Activated T-cell treated with anti-CD3 and anti-CD28 coated beads, Interleukin-2, amount 50 U/mL, for 4 hours (primary cell): ENCODE measurements at regions not wholly inside any gene's neighbourhood (a gene's known extent, or its start where the extent isn't known, plus 50 kb on each side); places are given as distances from the start of the nearest gene placed in this dataset.

Experiments used
- ATAC-seq, 2 donors: fragments of 200-7000 bp; cut with Tn5 transposase; one replicate each; pipeline ENCODE4 v1.10.0; 2021
- DNase-seq: peaks from one replicate; pipeline ENCODE4 v3.0.0-alpha.2; 2020
- H3K27me3 Mint-ChIP-seq: one replicate; pipeline ENCODE4 v1.8.0; 2021; ENCODE audit warnings: low read depth, mixed read lengths
- H3K36me3 Mint-ChIP-seq: one replicate; pipeline ENCODE4 v1.8.0; 2022; ENCODE audit warnings: mixed read lengths; ENCODE audit not compliant: insufficient read depth
- H3K4me1 Mint-ChIP-seq: one replicate; pipeline ENCODE4 v1.8.0; 2021; ENCODE audit warnings: low read depth, mixed read lengths
- H3K4me3 Mint-ChIP-seq: one replicate; pipeline ENCODE4 v1.8.0; 2021; ENCODE audit warnings: mild to moderate bottlenecking, moderate library complexity, mixed read lengths
- H3K9me3 Mint-ChIP-seq: one replicate; pipeline ENCODE4 v1.8.0; 2021; ENCODE audit warnings: mixed read lengths

DNA sequence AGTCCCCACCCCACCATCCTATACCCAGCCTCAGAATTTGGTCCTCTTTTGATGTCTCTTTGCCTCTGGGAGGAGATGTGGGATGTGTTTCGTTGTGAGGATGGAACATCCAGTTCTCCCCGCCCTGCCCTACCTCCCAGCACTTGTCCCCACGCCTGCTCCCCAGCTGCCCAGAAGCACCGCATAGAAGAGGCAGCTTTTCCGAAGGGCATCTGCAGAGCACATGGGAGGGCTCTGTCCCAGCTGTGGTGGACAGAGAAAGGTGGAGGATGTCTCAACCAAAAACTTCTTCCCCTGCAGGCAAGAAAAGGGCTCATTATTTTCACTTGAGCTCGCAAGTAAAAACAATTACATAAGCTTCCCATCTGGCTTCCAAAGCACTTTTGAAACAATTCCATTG lies 302.6 kb downstream of the PCNX1 start:
- DNase-seq (no peak), ATAC-seq (no peak)
- Mint-ChIP-seq H3K4me1 (no peaks in the 10 kb centered on the region), H3K4me3 (no peak overlapping the region), H3K9me3 (no peaks in the 10 kb centered on the region), H3K27me3 (no peaks in the 10 kb centered on the region), H3K36me3 (no peaks in the 10 kb centered on the region)

DNA sequence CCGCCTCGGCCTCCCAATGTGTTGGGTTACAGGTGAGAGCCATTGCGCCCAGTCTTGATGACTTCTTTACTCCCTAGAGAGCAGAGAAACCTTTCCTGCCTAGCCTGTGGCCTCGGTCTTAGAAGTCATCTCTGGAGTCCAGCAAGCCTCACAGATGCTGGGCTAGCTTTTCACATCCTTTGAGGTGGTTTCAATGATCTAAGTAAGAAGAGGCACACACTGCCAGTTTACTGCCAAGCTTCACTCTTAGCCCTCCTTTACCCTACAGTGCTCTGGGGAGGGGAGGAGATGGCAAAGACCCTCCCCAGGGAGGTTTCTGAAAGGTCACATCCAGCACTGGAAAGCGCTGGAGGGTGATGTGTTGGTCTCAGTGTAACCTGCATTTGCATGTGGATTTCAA lies 304.8 kb downstream of the PCNX1 start:
- DNase-seq (no peak), ATAC-seq (no peak)
- Mint-ChIP-seq H3K9me3 (peaks cover under 1% of the 10 kb centered on the region), H3K4me3 (no peak overlapping the region), H3K27me3 (no peaks in the 10 kb centered on the region), H3K36me3 (no peaks in the 10 kb centered on the region), H3K4me1 (no peaks in the 10 kb centered on the region)

DNA sequence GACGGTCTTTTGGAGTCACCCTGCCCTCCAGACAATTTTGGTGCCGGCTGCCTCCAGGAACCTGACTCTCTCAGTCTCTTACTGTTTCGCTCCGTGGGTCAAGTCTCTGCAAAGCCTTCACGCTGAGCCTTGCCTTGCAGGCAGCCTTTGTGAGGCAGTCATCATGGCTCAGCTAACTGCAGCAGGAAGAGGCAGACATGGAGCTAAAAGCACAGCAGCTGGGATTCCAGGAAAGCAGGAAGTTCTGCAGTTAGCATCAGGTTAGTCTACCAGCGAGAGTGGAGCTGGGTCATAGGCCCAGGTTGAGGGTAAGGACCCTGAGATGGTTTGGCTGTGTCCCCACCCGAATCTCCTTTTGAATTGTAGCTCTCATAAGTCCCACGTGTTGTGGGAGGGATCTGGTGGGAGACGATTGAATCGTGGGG lies 305.4 kb downstream of the PCNX1 start:
- DNase-seq (no peak), ATAC-seq (no peak)
- no peaks in the 10 kb centered on the region for H3K27me3 Mint-ChIP-seq
- H3K36me3 Mint-ChIP-seq: peaks cover 2% of the 10 kb centered on the region
- peaks cover 1% of the 10 kb centered on the region for H3K4me1 Mint-ChIP-seq
- H3K9me3 Mint-ChIP-seq: peaks cover 6% of the 10 kb centered on the region
- no peak overlapping the region for H3K4me3 Mint-ChIP-seq

DNA sequence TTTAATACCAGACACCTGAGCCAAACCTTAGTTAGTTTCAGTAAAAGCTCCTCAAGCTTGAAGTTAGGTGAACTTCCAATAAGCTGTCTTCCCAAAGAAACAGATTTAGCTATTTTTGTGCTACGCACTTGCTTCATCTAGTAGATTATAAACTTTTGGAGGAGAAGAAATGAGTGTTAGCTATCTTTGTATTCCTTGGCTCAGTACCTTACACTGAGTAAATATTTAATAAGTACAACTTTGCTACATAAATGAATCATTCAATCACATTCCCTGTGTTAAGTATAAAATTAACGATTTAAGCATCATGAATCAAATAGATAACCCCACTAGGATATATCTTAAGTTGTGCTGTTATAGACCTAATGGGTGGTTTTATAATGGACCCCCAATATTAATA lies 307.0 kb downstream of the PCNX1 start:
- Mint-ChIP-seq H3K4me3 (no peak overlapping the region), H3K9me3 (peaks cover 11% of the 10 kb centered on the region), H3K36me3 (peaks cover 2% of the 10 kb centered on the region), H3K4me1 (peaks cover 13% of the 10 kb centered on the region), H3K27me3 (no peaks in the 10 kb centered on the region)
- ATAC-seq: no peak
- DNase-seq: no peak

DNA sequence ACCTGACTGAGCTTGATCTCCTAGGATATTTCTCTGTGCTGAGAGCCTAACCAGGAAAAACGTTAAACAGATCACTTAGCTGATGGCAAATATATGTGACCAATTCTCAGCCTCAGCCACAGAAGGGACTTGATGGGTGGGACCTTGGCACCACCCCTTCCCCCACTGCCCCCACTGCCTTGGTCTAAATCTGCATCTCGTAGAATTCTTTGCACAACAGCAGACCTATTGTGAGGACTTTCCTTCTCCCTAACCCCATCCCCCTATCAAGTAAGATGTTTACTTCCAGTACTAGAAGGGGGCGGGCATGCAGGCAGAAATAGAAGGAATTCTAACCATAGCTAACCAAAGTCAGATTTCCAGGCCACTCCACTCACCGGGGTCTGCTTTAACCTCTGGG lies 313.2 kb downstream of the PCNX1 start:
- Mint-ChIP-seq H3K27me3 (no peaks in the 10 kb centered on the region), H3K9me3 (peaks cover 11% of the 10 kb centered on the region), H3K4me3 (no peak overlapping the region), H3K4me1 (peaks cover 13% of the 10 kb centered on the region), H3K36me3 (peaks cover 2% of the 10 kb centered on the region)
- DNase-seq: no peak
- no peak for ATAC-seq

DNA sequence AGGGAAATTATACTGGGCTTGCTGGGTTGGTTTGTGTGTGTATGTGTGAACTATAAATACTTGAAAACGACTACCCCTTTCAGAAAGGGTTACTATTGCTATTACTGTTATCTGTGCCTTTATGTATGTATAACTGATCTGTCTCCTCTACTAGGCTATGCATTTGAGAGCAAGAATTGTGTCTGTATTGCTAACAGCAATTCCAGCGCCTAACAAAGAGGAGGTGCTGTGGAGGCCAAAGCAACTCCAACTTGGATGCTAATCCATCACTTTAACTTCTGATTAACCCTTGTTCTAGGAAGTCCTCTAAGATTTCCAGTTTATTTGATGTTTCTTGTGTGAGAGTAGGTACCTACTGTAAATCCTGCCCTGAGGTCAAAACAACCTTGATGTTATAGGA lies 313.9 kb downstream of the PCNX1 start:
- Mint-ChIP-seq H3K4me1 (peaks cover 13% of the 10 kb centered on the region), H3K9me3 (peaks cover 11% of the 10 kb centered on the region), H3K4me3 (no peak overlapping the region), H3K27me3 (no peaks in the 10 kb centered on the region), H3K36me3 (peaks cover 2% of the 10 kb centered on the region)
- DNase-seq (no peak), ATAC-seq (no peak)

DNA sequence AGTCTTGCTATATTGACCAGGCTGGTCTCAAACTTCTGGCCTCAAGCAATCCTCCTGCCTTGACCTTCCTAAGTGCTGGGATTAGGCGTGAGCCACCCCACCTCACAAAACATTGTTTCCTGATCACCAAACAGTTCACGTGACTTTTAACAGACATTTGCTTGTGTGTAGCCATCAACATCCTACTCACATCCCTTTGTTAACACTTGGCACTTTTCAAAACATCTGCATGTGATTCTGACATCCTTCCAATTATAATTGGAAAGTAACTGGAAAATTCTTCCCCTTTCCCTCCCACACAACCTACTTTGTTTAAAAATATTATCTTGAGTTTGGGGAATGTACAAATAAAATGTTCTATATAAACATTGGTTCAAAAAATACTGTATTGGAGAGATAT lies 317.9 kb downstream of the PCNX1 start:
- Mint-ChIP-seq H3K36me3 (no peaks in the 10 kb centered on the region), H3K4me3 (no peak overlapping the region), H3K27me3 (no peaks in the 10 kb centered on the region), H3K4me1 (no peaks in the 10 kb centered on the region), H3K9me3 (no peaks in the 10 kb centered on the region)
- DNase-seq (no peak), ATAC-seq (no peak)

DNA sequence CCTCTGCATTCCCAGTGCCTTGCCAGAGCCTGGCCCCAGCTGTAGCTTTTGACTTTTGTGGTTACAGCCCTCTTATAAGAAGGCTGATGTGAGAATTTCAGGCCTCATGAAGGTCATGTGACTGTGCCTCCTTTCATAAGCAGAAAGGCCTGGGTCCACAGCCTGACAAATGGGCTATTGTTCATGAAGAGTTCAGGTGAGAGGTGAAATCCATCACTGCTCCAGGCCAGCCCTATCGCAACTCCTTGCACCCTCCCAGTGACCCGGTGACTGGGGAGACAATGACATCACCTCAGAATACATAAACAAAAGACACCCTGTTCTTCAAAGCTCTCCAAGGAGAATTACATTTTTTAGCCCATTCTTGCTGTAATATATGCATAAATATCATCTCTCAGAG lies 321.5 kb downstream of the PCNX1 start:
- Mint-ChIP-seq H3K4me1 (no peaks in the 10 kb centered on the region), H3K36me3 (no peaks in the 10 kb centered on the region), H3K27me3 (no peaks in the 10 kb centered on the region), H3K4me3 (no peak overlapping the region), H3K9me3 (no peaks in the 10 kb centered on the region)
- no peak for DNase-seq
- ATAC-seq: no peak

DNA sequence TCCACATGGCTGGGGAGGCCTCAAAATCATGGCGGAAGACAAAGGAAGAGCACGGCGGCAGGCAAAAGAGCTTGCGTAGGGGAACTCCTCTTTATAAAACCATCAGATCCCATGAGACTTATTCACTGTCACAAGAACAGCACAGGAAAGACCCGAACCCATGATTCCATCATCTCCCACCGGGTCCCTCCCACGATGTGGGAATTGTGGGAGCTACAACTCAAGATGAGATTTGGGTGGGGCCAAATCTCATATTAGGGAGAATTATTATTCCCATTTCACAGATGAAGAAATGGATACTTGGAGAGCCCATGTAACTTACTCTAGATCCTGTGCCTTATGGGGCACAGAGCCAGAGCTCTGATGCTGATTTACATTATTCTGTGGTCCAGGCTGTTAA lies 322.6 kb downstream of the PCNX1 start:
- Mint-ChIP-seq H3K4me1 (no peaks in the 10 kb centered on the region), H3K27me3 (no peaks in the 10 kb centered on the region), H3K9me3 (no peaks in the 10 kb centered on the region), H3K4me3 (no peak overlapping the region), H3K36me3 (no peaks in the 10 kb centered on the region)
- no peak for ATAC-seq
- no peak for DNase-seq

DNA sequence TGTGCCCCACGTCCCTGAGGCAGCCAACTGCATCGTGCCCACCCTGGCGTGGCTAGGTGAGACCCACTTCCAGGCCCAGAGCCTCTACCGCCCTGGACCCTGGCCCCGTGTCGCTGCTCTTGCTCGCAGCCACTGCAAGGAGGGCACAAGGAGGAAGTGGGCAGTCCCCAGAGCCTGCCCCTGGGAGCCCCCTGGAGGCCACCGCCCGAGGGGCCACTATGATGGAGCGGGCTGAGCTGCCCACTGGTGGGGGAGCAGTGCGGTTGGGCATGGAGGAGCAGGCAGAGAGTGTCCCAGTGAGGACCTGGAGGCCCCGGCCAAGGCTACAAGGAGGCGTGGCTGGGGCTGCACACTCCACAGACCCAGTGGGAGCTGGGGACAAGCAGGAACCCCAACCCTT lies 323.6 kb downstream of the PCNX1 start:
- no peaks in the 10 kb centered on the region for H3K27me3 Mint-ChIP-seq
- no peak for ATAC-seq

DNA sequence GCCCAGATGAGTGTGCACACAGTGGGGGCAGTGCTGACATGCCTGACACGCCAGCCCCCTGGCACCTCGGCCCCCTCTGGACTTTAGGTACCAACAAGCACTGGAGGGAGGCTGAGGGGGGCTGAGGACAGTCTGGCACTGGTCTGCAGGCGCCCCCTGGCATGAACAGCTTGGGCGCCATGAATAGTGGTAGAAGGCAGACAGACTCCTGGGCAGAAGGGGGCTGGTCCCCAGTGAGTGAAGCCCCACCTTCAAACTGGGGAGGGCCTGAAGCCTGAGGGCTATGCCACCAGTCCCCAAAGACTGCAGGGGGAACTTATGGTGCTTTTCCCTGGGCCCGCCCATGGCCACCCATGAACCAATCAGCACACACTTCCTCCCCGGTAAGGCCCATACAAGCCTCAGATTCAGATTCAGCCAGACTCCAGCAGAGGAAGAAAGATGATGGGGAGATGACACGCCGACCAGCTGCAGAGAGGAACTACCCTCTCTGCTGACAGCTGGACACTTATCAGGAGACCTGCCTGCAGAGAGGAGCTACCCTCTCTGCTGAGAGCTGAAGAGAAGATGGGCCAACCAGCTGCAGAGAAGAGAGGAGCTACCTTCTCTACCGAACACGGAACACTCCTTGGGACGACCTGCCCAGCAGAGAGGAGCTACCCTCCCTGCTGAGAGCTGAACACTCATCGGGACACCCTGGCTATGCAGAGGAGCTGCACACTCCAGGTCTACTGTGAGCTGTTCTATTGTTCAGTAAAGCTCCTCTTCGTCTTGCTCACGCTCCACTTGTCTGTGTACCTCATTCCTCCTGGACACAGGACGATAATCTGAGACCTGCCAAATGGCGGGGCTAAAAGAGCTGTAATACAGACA lies 324.5 kb downstream of the PCNX1 start:
- no peak for DNase-seq
- ATAC-seq: no peak
- Mint-ChIP-seq H3K4me3 (no peak overlapping the region), H3K9me3 (no peaks in the 10 kb centered on the region), H3K36me3 (no peaks in the 10 kb centered on the region), H3K27me3 (peaks cover 2% of the 10 kb centered on the region), H3K4me1 (no peaks in the 10 kb centered on the region)

More for the DNA sequence above, 323.6 kb downstream of the PCNX1 start:
- Mint-ChIP-seq H3K4me3 (no peak overlapping the region), H3K9me3 (no peaks in the 10 kb centered on the region), H3K4me1 (no peaks in the 10 kb centered on the region), H3K36me3 (no peaks in the 10 kb centered on the region)
- no peak for DNase-seq

DNA sequence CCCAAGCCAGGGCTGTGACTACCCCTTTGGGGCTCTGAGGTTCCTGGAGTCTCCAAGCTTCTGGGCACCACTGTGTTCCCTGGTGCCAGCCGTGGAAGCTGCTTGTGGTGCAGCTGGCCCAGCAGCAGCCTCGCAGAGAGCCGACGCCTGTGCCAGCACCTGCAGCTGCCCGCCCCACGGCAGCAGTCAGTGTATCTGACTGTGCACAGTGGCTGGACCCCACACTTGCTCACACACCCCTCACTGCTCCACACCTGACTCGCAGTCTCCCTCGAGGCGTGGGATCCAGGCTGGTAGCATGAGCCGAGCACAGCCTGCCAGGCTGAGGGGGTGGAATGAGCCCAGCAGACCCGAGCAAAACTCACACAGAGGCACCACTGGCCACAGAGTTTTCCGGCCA lies 325.2 kb downstream of the PCNX1 start:
- no peak for DNase-seq
- H3K4me1 Mint-ChIP-seq: no peaks in the 10 kb centered on the region

DNA sequence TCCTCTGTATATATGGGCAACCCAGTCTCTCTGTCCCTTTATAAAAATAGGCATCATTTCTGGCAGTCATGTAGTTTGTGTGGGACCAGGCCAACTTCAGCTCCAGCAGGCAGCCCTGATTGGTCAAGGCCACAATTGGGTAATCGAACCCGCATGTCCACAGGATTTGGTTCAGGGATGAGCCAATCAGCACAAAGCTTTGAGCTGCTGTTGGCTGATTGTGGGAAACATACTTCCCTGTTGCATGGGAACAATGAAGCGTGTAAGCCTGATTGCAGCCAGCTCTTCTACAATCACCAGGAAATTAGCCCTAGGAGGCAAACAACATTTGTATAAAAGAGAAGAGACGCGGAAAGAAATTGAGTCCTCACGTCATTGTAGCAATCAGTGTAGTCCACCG lies 328.6 kb downstream of the PCNX1 start:
- ATAC-seq (no peak), DNase-seq (no peak)
- no peaks in the 10 kb centered on the region for H3K4me1 Mint-ChIP-seq
- H3K27me3 Mint-ChIP-seq: peaks cover 6% of the 10 kb centered on the region
- no peaks in the 10 kb centered on the region for H3K36me3 Mint-ChIP-seq
- H3K9me3 Mint-ChIP-seq: no peaks in the 10 kb centered on the region
- H3K4me3 Mint-ChIP-seq: no peak overlapping the region

More for the DNA sequence above, 325.2 kb downstream of the PCNX1 start:
- ATAC-seq: no peak
- peaks cover 3% of the 10 kb centered on the region for H3K27me3 Mint-ChIP-seq
- H3K36me3 Mint-ChIP-seq: no peaks in the 10 kb centered on the region
- no peak overlapping the region for H3K4me3 Mint-ChIP-seq
- H3K9me3 Mint-ChIP-seq: no peaks in the 10 kb centered on the region

DNA sequence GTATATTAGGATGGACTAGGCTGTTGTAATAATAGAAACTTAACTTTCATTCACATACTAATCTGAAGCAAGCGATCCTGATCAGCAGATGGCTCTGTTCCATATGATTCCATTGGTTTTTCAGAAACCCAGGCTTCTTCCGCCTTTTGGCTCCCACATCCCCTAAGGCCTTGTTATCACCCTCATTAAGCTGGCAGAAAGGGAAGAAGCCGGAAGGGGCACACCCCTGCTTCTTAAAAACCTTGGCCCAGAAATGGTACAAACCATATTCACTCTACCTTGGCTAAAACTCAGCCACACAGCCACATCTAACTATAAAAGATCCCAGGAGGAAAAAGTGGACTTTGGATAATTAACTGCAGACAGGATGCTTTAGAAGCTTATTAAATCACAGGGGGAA lies 329.2 kb downstream of the PCNX1 start:
- ATAC-seq (no peak), DNase-seq (no peak)
- Mint-ChIP-seq H3K4me3 (no peak overlapping the region), H3K9me3 (no peaks in the 10 kb centered on the region), H3K27me3 (peaks cover 6% of the 10 kb centered on the region), H3K36me3 (no peaks in the 10 kb centered on the region), H3K4me1 (no peaks in the 10 kb centered on the region)

DNA sequence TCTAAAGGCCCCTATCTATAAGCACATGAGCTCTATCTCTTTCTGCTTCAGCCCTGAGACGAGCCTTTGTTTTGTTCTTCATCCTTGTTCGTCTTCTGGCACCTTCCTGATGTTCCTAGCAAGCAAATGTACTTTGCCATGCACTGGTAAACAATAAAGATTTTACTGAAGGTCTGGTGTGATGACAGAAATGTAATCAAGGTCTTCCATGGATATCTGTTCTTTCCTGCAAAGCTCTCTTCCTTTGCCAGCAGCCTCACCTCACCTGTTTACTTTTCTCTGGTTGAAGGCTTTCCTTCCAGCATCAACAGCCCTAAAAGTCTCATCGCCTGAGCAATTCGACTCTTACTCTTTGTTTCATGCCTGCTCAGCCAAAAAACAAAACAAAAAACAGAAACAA lies 330.3 kb downstream of the PCNX1 start:
- no peak for ATAC-seq
- no peaks in the 10 kb centered on the region for H3K9me3 Mint-ChIP-seq
- peaks cover 6% of the 10 kb centered on the region for H3K27me3 Mint-ChIP-seq
- H3K4me1 Mint-ChIP-seq: no peaks in the 10 kb centered on the region
- H3K4me3 Mint-ChIP-seq: no peak overlapping the region
- no peaks in the 10 kb centered on the region for H3K36me3 Mint-ChIP-seq
- no peak for DNase-seq
